H1 (cell line): ENCODE measurements at regions not wholly inside any gene's neighbourhood (a gene's known extent, or its start where the extent isn't known, plus 50 kb on each side); places are given as distances from the start of the nearest gene placed in this dataset.

Experiments used
- CTCF ChIA-PET: fragments of 300-600 bp; sonication (Branson Sonifier 250); formaldehyde crosslinking; loops from one replicate; lab custom pipeline; 2021; ENCODE audit not compliant: partially characterized antibody; lab: Charles Lee
- POLR2A ChIA-PET: fragments of 300-600 bp; sonication (Branson Sonifier 250); formaldehyde crosslinking; loops from one replicate; lab custom pipeline; 2021; ENCODE audit warnings: inconsistent platforms; ENCODE audit not compliant: partially characterized antibody; lab: Charles Lee
- DNase-seq, 2 experiments: peaks; one replicate each; pipeline versions ENCODE4 v3.0.0 to v3.0.0-alpha.2; 2010 to 2022; ENCODE audit warnings: low spot score in 2 of 2, low read depth in 1 of 2, mixed read lengths in 1 of 2
- FAIRE-seq: peaks from 2 replicates; lab custom pipeline; 2011; peaks lifted over from hg19 to GRCh38; lab: Jason Lieb, UNC
- H2AFZ ChIP-seq: 2 replicates; pipeline ENCODE4 v1.8.1; 2012; ENCODE audit warnings: low read length, inconsistent platforms
- H2AK5ac ChIP-seq: 2 replicates; pipeline ENCODE4 v1.6.1; 2013; ENCODE audit warnings: low read depth, low read length
- H2BK120ac ChIP-seq: replicated peaks from 2 replicates; pipeline ENCODE3; 2013; ENCODE audit warnings: low read depth, low read length, inconsistent platforms
- H2BK12ac ChIP-seq: 2 replicates; pipeline ENCODE4 v1.6.1; 2013; ENCODE audit warnings: low read depth, low read length
- H2BK15ac ChIP-seq: 2 replicates; pipeline ENCODE4 v1.6.1; 2013; ENCODE audit warnings: low read length
- H2BK20ac ChIP-seq: 2 replicates; pipeline ENCODE4 v1.6.1; 2013; ENCODE audit warnings: low read length
- H2BK5ac ChIP-seq: 2 replicates; pipeline ENCODE4 v1.6.1; 2013; ENCODE audit warnings: low read depth, low read length
- H3K14ac ChIP-seq: 2 replicates; pipeline ENCODE4 v1.6.1; 2013; ENCODE audit warnings: inconsistent platforms; ENCODE audit not compliant: insufficient read length
- H3K18ac ChIP-seq: 2 replicates; pipeline ENCODE4 v1.6.1; 2013; ENCODE audit warnings: low read length; ENCODE audit errors: extremely low read depth
- H3K23ac ChIP-seq: 2 replicates; pipeline ENCODE4 v1.6.1; 2013; ENCODE audit warnings: inconsistent platforms; ENCODE audit not compliant: insufficient read length
- H3K23me2 ChIP-seq: 2 replicates; pipeline ENCODE4 v1.6.1; 2013; ENCODE audit warnings: low read depth, low read length
- H3K27ac ChIP-seq: 2 replicates; pipeline ENCODE4 v1.6.1; 2011; ENCODE audit warnings: low read depth, low read length, inconsistent platforms
- H3K27me3 ChIP-seq, 4 experiments: replicated peaks in 1 of 4; 1 replicate in 1 of 4; 2 replicates in 3 of 4; pipeline versions ENCODE4 v1.6.1 to v1.8.1; 2011 to 2013; ENCODE audit warnings: low read length in 3 of 4, mild to moderate bottlenecking in 3 of 4, inconsistent platforms in 2 of 4, mixed read lengths in 2 of 4, moderate library complexity in 1 of 4; ENCODE audit not compliant: control insufficient read depth in 3 of 4, insufficient read depth in 3 of 4; ENCODE audit errors: extremely low read depth in 1 of 4
- H3K36me3 ChIP-seq, 4 experiments: 2 replicates each; pipeline versions ENCODE4 v1.6.1 to v1.8.1; 2011 to 2013; ENCODE audit warnings: mild to moderate bottlenecking in 4 of 4, low read length in 3 of 4, moderate library complexity in 2 of 4, control low read depth in 1 of 4, inconsistent platforms in 1 of 4; ENCODE audit not compliant: insufficient read depth in 4 of 4, control insufficient read depth in 2 of 4
- H3K4ac ChIP-seq: replicated peaks from 2 replicates; pipeline ENCODE3; 2013; ENCODE audit warnings: low read length, low read depth, mixed read lengths, inconsistent platforms; ENCODE audit not compliant: insufficient read length
- H3K4me1 ChIP-seq, 4 experiments: replicated peaks in 1 of 4; 1 replicate in 1 of 4; 2 replicates in 3 of 4; pipeline versions ENCODE4 v1.6.1 to v1.8.1; 2011 to 2013; ENCODE audit warnings: low read length in 3 of 4, inconsistent platforms in 2 of 4, mixed read lengths in 1 of 4; ENCODE audit not compliant: insufficient read depth in 4 of 4, control insufficient read depth in 3 of 4
- H3K4me2 ChIP-seq, 2 experiments: 2 replicates each; pipeline versions ENCODE4 v1.6.1 to v1.8.1; 2011 to 2013; ENCODE audit warnings: low read depth in 2 of 2, low read length in 2 of 2, control low read depth in 1 of 2, inconsistent platforms in 1 of 2, mild to moderate bottlenecking in 1 of 2; ENCODE audit not compliant: insufficient read depth in 1 of 2
- H3K4me3 ChIP-seq, 4 experiments: fragments of 200-600, 300-600 bp in 1 of 4; sonication (generic), shearing (Covaris generic), sonication (Bioruptor Twin) in 1 of 4; 2 replicates each; pipeline versions ENCODE4 v1.5.1 to v1.8.1; 2011 to 2016; ENCODE audit warnings: low read length in 4 of 4, low read depth in 3 of 4, control low read depth in 2 of 4, inconsistent platforms in 2 of 4, mild to moderate bottlenecking in 2 of 4, mixed read lengths in 1 of 4, moderate library complexity in 1 of 4; ENCODE audit not compliant: insufficient read depth in 2 of 4; ENCODE audit errors: extremely low read depth in 1 of 4
- H3K56ac ChIP-seq: replicated peaks from 2 replicates; pipeline ENCODE3; 2013; ENCODE audit warnings: low read depth, mild to moderate bottlenecking, mixed read lengths, low read length, inconsistent platforms; ENCODE audit not compliant: insufficient read length
- H3K79me1 ChIP-seq: 2 replicates; pipeline ENCODE4 v1.6.1; 2013; ENCODE audit warnings: low read depth, low read length, control low read depth
- H3K79me2 ChIP-seq, 2 experiments: 2 replicates each; pipeline versions ENCODE4 v1.6.1 to v1.8.1; 2012 to 2013; ENCODE audit warnings: low read length in 2 of 2, mild to moderate bottlenecking in 2 of 2, inconsistent platforms in 1 of 2; ENCODE audit not compliant: insufficient read depth in 2 of 2, control insufficient read depth in 1 of 2
- H3K9ac ChIP-seq, 4 experiments: replicated peaks in 1 of 4; 1 replicate in 1 of 4; 2 replicates in 3 of 4; pipeline versions ENCODE4 v1.6.1 to v1.8.1; 2011 to 2013; ENCODE audit warnings: low read depth in 3 of 4, low read length in 3 of 4, control low read depth in 2 of 4, mild to moderate bottlenecking in 2 of 4, moderate library complexity in 2 of 4, inconsistent platforms in 1 of 4; ENCODE audit errors: extremely low read depth in 1 of 4
- H3K9me3 ChIP-seq, 2 experiments: 2 replicates each; pipeline versions ENCODE4 v1.6.1 to v1.8.1; 2012 to 2013; ENCODE audit warnings: mild to moderate bottlenecking in 2 of 2, moderate library complexity in 2 of 2, control low read depth in 1 of 2, inconsistent platforms in 1 of 2, low read depth in 1 of 2, low read length in 1 of 2, mixed read lengths in 1 of 2; ENCODE audit not compliant: insufficient read depth in 2 of 2
- H4K20me1 ChIP-seq, 2 experiments: replicated peaks in 1 of 2; 2 replicates each; pipeline versions ENCODE3 to v1.8.1; 2011 to 2013; ENCODE audit warnings: inconsistent platforms in 2 of 2, low read length in 2 of 2, mild to moderate bottlenecking in 1 of 2; ENCODE audit not compliant: insufficient read depth in 2 of 2, control insufficient read depth in 1 of 2
- H4K5ac ChIP-seq: 2 replicates; pipeline ENCODE4 v1.6.1; 2013; ENCODE audit warnings: low read length, low read depth, mixed read lengths, inconsistent platforms; ENCODE audit not compliant: insufficient read length
- H4K8ac ChIP-seq: 2 replicates; pipeline ENCODE4 v1.8.0; 2013; ENCODE audit warnings: mild to moderate bottlenecking, moderate library complexity, low read length, inconsistent platforms; ENCODE audit not compliant: insufficient read depth; ENCODE audit errors: extremely low read depth
- H4K91ac ChIP-seq: replicated peaks from 2 replicates; pipeline ENCODE3; 2013; ENCODE audit warnings: low read length, mixed read lengths, inconsistent platforms; ENCODE audit not compliant: insufficient read length
- ASH2L ChIP-seq: fragments of 200-600, 300-600 bp; sonication (generic); IDR thresholded peaks from one replicate; pipeline ENCODE4 v1.7.1; 2017; ENCODE audit warnings: low read length
- CBX5 ChIP-seq: fragments of 300-800, 300-1000 bp; sonication (generic); IDR thresholded peaks from 2 replicates; pipeline ENCODE4 v1.7.1; 2016; ENCODE audit warnings: antibody characterized with exemption, low read length, low read depth
- CBX8 ChIP-seq: fragments of 300-800, 300-1000 bp; sonication (generic); IDR thresholded peaks from 2 replicates; pipeline ENCODE4 v1.7.1; 2016; ENCODE audit warnings: low read depth, low read length, borderline replicate concordance
- CHD2 ChIP-seq: IDR thresholded peaks from 2 replicates; pipeline ENCODE4 v1.6.1; 2012; ENCODE audit warnings: low read length, improper control_type of control experiment
- EZH2 ChIP-seq: fragments of 200-600 bp; sonication (generic); IDR thresholded peaks from 2 replicates; pipeline ENCODE4 v1.7.1; 2012; ENCODE audit warnings: low read depth, mild to moderate bottlenecking, moderate library complexity, low read length, inconsistent platforms; ENCODE audit not compliant: severe bottlenecking
- GABPA ChIP-seq: IDR thresholded peaks from 2 replicates; pipeline ENCODE4 v1.6.1; 2011; ENCODE audit warnings: mild to moderate bottlenecking, low read length, moderate library complexity, borderline replicate concordance; ENCODE audit not compliant: insufficient read depth
- GTF2F1 ChIP-seq: IDR thresholded peaks from 2 replicates; pipeline ENCODE4 v1.6.1; 2012; ENCODE audit warnings: low read depth, low read length, improper control_type of control experiment, borderline replicate concordance
- PHF8 ChIP-seq: fragments of 200-600 bp; sonication (generic); conservative IDR thresholded peaks from 2 replicates; pipeline ENCODE4 v1.7.1; 2012; ENCODE audit warnings: low read depth, mild to moderate bottlenecking, inconsistent platforms, low read length, moderate library complexity
- RFX5 ChIP-seq: IDR thresholded peaks from 2 replicates; pipeline ENCODE4 v1.6.1; 2011; ENCODE audit warnings: low read depth, low read length, improper control_type of control experiment, borderline replicate concordance
- RNF2 ChIP-seq: fragments of 200-900, 300-1000 bp; sonication (generic); IDR thresholded peaks from 2 replicates; pipeline ENCODE4 v1.7.1; 2016; ENCODE audit warnings: borderline replicate concordance, low read depth, mild to moderate bottlenecking, antibody characterized with exemption, low read length; ENCODE audit not compliant: poor library complexity, severe bottlenecking; ENCODE audit errors: missing control alignments
- SIRT6 ChIP-seq: IDR thresholded peaks from one replicate; pipeline ENCODE4 v1.7.1; 2012; ENCODE audit warnings: low read length, inconsistent platforms
- TAF7 ChIP-seq: optimal IDR thresholded peaks from 2 replicates; pipeline ENCODE3; 2011; ENCODE audit warnings: low read depth, mild to moderate bottlenecking, inconsistent platforms, low read length, moderate library complexity, borderline replicate concordance
- TCF12 ChIP-seq: IDR thresholded peaks from 2 replicates; pipeline ENCODE4 v1.6.1; 2011; ENCODE audit warnings: low read depth, mild to moderate bottlenecking, low read length
- TF ChIP-seq, protein P1 (sequence below): IDR thresholded peaks from 2 replicates; pipeline ENCODE4 v1.6.1; 2012; ENCODE audit warnings: low read length, inconsistent platforms

DNA sequence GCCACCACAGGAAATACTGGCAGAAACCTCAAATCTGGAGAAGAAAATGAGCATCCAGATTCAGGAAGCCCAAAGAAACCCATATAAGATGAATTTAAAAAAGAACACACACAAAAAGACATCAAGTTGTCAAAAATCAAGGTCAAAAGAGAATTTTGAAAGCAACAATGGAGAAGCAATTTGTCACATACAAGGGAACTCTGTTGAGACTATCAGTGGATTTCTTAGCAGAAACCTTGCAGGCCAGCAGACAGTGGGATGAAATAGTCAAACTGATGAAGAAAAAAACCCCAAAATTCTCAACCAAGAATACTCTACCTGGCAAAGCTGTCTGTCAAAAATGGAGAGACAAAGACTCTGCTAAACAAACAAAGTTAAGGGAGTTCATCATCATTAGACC, 272.6 kb downstream of the ADCYAP1 start:
- H4K91ac ChIP-seq = no peak overlapping the region
- TF ChIP-seq GTF2F1 (no peak), RFX5 (no peak), CHD2 (no peak), SIRT6 (no peak), CBX8 (no peak), CBX5 (no peak), TAF7 (no peak), ASH2L (no peak), PHF8 (no peak), TCF12 (no peak), GABPA (no peak), EZH2 (no peak), RNF2 (no peak)
- TF ChIP-seq, protein P1, sequence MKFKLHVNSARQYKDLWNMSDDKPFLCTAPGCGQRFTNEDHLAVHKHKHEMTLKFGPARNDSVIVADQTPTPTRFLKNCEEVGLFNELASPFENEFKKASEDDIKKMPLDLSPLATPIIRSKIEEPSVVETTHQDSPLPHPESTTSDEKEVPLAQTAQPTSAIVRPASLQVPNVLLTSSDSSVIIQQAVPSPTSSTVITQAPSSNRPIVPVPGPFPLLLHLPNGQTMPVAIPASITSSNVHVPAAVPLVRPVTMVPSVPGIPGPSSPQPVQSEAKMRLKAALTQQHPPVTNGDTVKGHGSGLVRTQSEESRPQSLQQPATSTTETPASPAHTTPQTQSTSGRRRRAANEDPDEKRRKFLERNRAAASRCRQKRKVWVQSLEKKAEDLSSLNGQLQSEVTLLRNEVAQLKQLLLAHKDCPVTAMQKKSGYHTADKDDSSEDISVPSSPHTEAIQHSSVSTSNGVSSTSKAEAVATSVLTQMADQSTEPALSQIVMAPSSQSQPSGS = no peak
- peaks cover 8 to 19% of the 10 kb centered on the region in 2 experiments; a peak in 3 of 4 replicates for H3K9me3 ChIP-seq
- H3K27me3 ChIP-seq = no peaks in the 10 kb centered on the region
- peaks cover 0 to 5% (median 1%) of the 10 kb centered on the region in 4 experiments; a peak in 2 of 8 replicates for H3K36me3 ChIP-seq
- H2BK15ac ChIP-seq = no peak overlapping the region
- H3K14ac ChIP-seq = no peak overlapping the region
- no peaks in the 10 kb centered on the region for H3K23me2 ChIP-seq
- no peaks in the 10 kb centered on the region for H3K79me2 ChIP-seq
- no peak overlapping the region for H2BK120ac ChIP-seq
- no peak overlapping the region for H3K27ac ChIP-seq
- H4K5ac ChIP-seq = no peak overlapping the region
- H3K4me1 ChIP-seq = no peaks in the 10 kb centered on the region
- H2BK12ac ChIP-seq = no peak overlapping the region
- FAIRE-seq = no peak
- no peak overlapping the region for H2AK5ac ChIP-seq
- no peak overlapping the region for H4K8ac ChIP-seq
- no peak for DNase-seq
- no peak overlapping the region for H3K4ac ChIP-seq
- H3K18ac ChIP-seq = no peak overlapping the region
- no peak overlapping the region for H3K9ac ChIP-seq
- no peak overlapping the region for H2AFZ ChIP-seq
- no peak overlapping the region for H3K56ac ChIP-seq
- ChIA-PET POLR2A (no interaction called here), CTCF (no interaction called here)
- H3K4me3 ChIP-seq = no peak overlapping the region
- no peak overlapping the region for H2BK20ac ChIP-seq
- no peak overlapping the region for H2BK5ac ChIP-seq
- H3K4me2 ChIP-seq = no peak overlapping the region
- no peak overlapping the region for H3K23ac ChIP-seq
- H3K79me1 ChIP-seq = no peaks in the 10 kb centered on the region
- no peaks in the 10 kb centered on the region for H4K20me1 ChIP-seq
